Activated T-helper 17 cell treated with anti-CD3 and anti-CD28 coated beads, Interleukin-2, amount 50 U/mL, for 72 hours (primary cell): ENCODE measurements at regions not wholly inside any gene's neighbourhood (a gene's known extent, or its start where the extent isn't known, plus 50 kb on each side); places are given as distances from the start of the nearest gene placed in this dataset.

Source experiments
- ATAC-seq: fragments of 150-1000 bp; cut with Tn5 transposase; replicated peaks from 2 replicates; pipeline ENCODE4 v1.10.0; 2021; ENCODE audit warnings: mild to moderate bottlenecking, moderate library complexity
- H3K27ac Mint-ChIP-seq: one replicate; pipeline ENCODE4 v1.8.0; 2022; ENCODE audit warnings: mixed read lengths
- H3K27me3 Mint-ChIP-seq: one replicate; pipeline ENCODE4 v1.8.0; 2022; ENCODE audit warnings: mixed read lengths
- H3K36me3 Mint-ChIP-seq: one replicate; pipeline ENCODE4 v1.8.0; 2022; ENCODE audit warnings: low read depth, mild to moderate bottlenecking, mixed read lengths
- H3K4me1 Mint-ChIP-seq: one replicate; pipeline ENCODE4 v1.8.0; 2022; ENCODE audit warnings: mixed read lengths
- H3K4me3 Mint-ChIP-seq: one replicate; pipeline ENCODE4 v1.8.0; 2022; ENCODE audit warnings: mild to moderate bottlenecking, mixed read lengths
- H3K9me3 Mint-ChIP-seq: one replicate; pipeline ENCODE4 v1.8.0; 2022; ENCODE audit warnings: mixed read lengths

DNA sequence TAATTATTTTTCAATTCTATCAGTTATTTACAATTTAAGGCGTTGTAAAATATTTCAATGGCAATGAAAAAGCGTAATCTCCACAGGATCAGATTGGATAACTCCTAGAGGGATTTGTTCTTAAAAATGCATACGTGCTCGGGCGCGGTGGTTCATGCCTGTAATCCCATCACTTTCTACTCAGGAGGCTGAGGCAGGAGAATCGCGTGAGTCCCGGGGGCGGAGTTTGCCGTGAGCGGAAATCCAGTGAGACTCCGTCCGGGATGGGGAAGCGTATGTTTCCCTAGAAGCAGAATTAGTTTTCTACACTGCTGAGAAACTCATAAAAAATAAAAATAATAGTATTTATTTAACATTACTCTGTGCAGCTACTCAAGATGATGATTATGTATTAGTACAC lies 917.8 kb upstream of the PCDH20 start:
- no peak for ATAC-seq
- H3K36me3 Mint-ChIP-seq = no peaks in the 10 kb centered on the region
- no peak overlapping the region for H3K4me3 Mint-ChIP-seq
- H3K27me3 Mint-ChIP-seq = no peaks in the 10 kb centered on the region
- peaks cover 13% of the 10 kb centered on the region for H3K9me3 Mint-ChIP-seq
- no peak overlapping the region for H3K27ac Mint-ChIP-seq
- H3K4me1 Mint-ChIP-seq = no peaks in the 10 kb centered on the region

DNA sequence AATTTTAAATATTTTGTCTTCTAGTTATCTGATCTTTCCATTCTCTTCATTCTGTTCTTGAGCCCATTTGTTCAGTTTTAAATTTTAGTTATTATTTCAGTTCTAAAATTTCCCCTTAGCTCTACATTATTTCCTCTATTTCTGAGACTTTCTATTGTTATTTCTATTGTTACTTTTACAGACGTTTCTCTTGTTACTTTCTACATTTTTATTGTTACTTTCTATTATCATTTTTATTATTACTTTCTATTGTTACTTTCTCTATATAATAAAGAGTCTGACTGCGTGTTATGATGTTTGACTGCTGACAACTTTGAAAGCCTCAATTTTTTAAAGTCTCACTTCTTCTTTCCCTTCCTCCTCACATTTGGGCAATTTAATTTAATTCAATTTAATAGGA lies 915.7 kb upstream of the PCDH20 start:
- H3K36me3 Mint-ChIP-seq = no peaks in the 10 kb centered on the region
- no peak overlapping the region for H3K4me3 Mint-ChIP-seq
- no peaks in the 10 kb centered on the region for H3K27me3 Mint-ChIP-seq
- no peak for ATAC-seq
- peaks cover 18% of the 10 kb centered on the region for H3K9me3 Mint-ChIP-seq
- H3K4me1 Mint-ChIP-seq = no peaks in the 10 kb centered on the region
- H3K27ac Mint-ChIP-seq = no peak overlapping the region

DNA sequence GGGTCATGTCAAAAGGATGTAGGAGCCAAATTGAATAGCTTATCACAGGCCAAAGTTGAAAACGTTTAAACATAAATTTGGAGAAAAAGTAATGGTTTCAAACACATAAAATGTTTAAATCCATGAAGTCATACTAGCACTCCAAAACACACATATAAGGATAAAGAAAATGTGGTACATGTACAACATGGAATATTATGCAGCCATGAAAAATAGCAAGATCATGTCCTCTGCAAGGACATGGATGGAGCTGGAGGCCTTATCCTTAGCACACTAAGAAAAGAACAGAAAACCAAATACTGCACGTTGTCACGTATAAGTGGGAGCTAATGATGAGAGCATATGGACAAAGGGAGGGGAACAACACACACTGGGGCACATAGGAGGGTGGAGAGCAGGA lies 911.7 kb upstream of the PCDH20 start:
- no peaks in the 10 kb centered on the region for H3K36me3 Mint-ChIP-seq
- H3K4me1 Mint-ChIP-seq = no peaks in the 10 kb centered on the region
- ATAC-seq = no peak
- no peaks in the 10 kb centered on the region for H3K27me3 Mint-ChIP-seq
- H3K9me3 Mint-ChIP-seq = peaks cover 14% of the 10 kb centered on the region
- no peak overlapping the region for H3K4me3 Mint-ChIP-seq
- no peak overlapping the region for H3K27ac Mint-ChIP-seq

DNA sequence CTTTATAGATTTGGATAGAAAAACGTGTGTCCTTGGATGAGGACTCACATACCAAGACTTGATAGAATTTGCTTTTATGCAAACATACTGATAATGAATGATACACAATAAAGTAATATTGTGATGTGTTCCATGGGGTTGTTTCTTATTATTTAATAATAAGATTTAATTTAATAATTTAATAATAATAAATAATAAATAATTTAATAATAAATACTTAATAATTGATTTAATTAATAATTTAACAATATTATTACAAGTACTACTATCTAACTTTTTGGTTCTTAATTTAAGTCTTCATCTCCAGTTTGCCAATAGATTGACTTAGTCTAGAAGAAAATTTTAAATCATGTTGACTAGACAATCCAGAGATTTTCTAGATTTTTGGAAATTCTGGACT lies 909.2 kb upstream of the PCDH20 start:
- no peak for ATAC-seq
- Mint-ChIP-seq H3K4me3 (no peak overlapping the region), H3K27me3 (no peaks in the 10 kb centered on the region), H3K36me3 (no peaks in the 10 kb centered on the region), H3K27ac (no peak overlapping the region), H3K4me1 (no peaks in the 10 kb centered on the region), H3K9me3 (peaks cover 5% of the 10 kb centered on the region)

DNA sequence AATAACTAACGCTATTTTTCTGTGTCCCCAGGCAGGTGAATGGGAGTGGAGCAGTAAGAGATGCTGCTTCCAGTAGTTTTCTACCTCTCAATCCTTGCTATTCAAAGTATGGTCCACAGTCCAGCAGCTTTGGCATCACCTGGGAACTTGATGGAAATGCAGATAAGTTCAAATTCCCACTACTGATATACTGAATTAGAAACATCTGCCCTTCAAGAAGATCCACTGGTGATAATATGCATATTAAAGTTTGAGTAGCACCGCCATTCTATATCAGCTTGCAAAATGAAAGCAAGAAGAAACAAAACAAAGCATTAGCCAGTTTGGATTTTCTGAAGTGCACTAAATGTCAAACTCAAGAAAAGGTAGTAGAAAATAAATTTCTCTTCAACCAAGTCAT lies 906.2 kb upstream of the PCDH20 start:
- Mint-ChIP-seq H3K27ac (no peak overlapping the region), H3K4me1 (no peaks in the 10 kb centered on the region), H3K36me3 (no peaks in the 10 kb centered on the region), H3K4me3 (no peak overlapping the region), H3K9me3 (no peaks in the 10 kb centered on the region), H3K27me3 (no peaks in the 10 kb centered on the region)
- no peak for ATAC-seq

DNA sequence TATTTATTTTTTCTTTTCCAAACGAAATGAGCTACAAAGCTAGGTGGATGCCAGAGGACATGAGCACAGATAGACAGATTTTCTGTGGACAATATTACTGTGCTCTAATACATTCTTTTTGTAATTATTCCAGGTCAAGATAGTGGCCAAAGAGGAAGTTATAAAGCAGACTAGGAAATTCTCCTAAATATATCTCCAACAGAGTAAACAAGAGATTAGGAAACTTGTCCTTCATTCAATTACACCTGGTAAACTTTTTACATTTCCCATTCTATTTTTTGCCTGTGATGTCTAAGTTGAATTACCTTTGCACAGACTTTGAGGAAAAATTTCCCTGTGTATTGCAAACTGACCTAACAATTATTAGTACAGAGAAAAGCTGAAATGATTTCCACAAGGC lies 905.5 kb upstream of the PCDH20 start:
- H3K36me3 Mint-ChIP-seq = no peaks in the 10 kb centered on the region
- no peak for ATAC-seq
- H3K27me3 Mint-ChIP-seq = no peaks in the 10 kb centered on the region

DNA sequence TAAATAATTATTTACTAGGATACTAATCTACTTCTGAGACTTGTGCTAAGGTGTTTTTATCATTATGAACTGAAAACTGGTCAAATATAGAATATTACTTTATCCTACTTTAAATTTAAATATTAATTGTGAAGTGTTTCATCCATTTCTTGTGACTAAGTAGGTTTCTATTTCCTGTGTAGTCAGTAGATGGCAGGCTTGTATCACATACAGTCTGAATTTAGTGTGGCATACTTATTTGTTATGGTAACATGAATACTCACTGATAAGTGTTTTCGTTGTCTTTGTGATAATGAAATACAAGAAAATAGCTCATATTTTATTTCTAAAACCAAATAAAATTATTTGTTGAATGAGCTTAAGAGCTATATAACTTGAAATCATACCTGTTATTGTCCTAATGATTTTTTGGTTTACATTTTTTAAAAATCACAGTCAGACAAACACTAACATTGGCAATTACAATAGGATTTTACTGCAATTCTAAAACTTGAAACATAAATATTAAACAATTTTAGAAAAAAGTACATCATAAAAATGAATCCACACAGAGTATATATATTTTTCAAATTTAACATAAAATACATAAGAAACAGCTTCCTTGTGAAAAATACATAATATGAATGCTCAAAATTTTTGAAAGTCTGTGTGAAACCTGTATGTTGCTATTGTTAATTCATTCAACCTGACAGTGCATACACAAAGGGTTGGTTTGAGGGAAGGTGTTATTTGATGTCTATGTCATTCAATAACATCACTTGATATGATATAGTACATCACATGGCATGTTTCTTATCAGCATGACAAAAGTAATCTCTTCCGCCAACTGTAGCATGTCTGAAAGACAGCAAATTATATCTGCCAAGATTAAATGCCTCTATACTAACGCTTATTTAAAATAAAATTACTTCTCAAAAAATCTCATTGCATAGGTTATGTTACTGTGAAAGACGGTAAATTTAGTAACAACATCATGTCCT lies 904.8 kb upstream of the PCDH20 start:
- no peak overlapping the region for H3K27ac Mint-ChIP-seq
- no peak overlapping the region for H3K4me3 Mint-ChIP-seq
- no peaks in the 10 kb centered on the region for H3K9me3 Mint-ChIP-seq
- no peaks in the 10 kb centered on the region for H3K4me1 Mint-ChIP-seq
- no peaks in the 10 kb centered on the region for H3K36me3 Mint-ChIP-seq
- ATAC-seq = no peak
- no peaks in the 10 kb centered on the region for H3K27me3 Mint-ChIP-seq

More for the DNA sequence above, 905.5 kb upstream of the PCDH20 start:
- Mint-ChIP-seq H3K4me1 (no peaks in the 10 kb centered on the region), H3K4me3 (no peak overlapping the region), H3K27ac (no peak overlapping the region), H3K9me3 (no peaks in the 10 kb centered on the region)

DNA sequence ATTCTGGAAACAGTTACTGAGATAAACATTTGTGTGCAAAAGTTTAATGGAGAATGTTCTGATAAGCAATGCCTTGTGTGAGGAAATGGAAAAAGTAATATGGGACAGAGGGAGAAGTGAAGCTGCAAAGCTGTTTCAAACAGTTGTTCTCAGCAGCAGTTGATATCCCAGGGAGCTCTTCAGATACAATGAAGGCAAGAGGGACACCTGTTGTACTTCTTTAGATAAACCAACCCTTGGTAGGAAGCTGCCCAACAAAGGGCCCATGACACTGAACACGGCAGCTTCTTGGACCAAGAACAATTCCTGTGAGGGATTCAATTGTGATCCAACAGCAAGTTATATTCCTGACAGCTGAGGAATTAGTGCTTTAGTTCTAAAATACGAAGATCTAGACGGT lies 894.3 kb upstream of the PCDH20 start:
- Mint-ChIP-seq H3K36me3 (no peaks in the 10 kb centered on the region), H3K27ac (no peak overlapping the region), H3K9me3 (peaks cover 8% of the 10 kb centered on the region), H3K4me1 (no peaks in the 10 kb centered on the region), H3K4me3 (no peak overlapping the region), H3K27me3 (no peaks in the 10 kb centered on the region)
- no peak for ATAC-seq

DNA sequence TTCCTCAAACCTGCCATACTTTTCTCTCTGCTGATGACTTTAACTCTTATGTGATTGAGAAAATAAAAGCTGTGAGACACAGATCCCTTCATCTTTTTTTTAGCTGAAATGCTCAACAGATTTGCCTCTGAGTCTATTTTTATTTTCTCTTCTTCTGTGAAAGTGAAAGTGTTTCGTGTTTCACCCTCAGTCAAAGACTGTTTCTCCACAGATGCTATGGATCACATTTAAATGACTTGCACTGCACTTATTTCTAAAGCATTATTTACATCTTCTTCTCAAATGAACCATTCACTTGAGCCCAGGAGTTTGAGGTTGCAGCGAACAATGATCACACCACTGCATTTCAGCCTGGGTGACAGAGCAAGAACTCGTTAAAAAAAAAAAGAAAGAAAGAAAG lies 890.1 kb upstream of the PCDH20 start:
- no peaks in the 10 kb centered on the region for H3K36me3 Mint-ChIP-seq
- no peaks in the 10 kb centered on the region for H3K27me3 Mint-ChIP-seq
- H3K4me3 Mint-ChIP-seq = no peak overlapping the region
- no peak for ATAC-seq
- peaks cover 4% of the 10 kb centered on the region for H3K9me3 Mint-ChIP-seq
- H3K27ac Mint-ChIP-seq = no peak overlapping the region
- no peaks in the 10 kb centered on the region for H3K4me1 Mint-ChIP-seq

DNA sequence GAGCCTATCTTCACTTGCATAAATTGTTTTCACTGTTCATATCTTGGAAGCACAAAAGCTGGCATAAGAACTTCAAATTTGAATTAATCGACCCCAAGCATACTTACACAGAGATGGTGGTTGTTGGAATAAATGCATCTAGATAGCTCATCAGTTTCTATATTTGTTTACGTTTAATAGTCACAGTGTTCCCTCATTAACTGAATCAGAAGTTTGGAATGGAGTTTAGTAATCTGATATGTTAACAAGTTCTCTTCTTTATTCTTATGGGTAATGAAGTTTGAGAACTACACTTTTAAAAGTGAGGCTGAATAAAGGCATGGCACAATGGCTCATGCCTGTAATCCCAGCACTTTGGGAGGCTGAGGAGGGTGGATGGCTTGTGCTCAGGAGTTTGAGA lies 886.7 kb upstream of the PCDH20 start:
- H3K9me3 Mint-ChIP-seq = peaks cover 4% of the 10 kb centered on the region

DNA sequence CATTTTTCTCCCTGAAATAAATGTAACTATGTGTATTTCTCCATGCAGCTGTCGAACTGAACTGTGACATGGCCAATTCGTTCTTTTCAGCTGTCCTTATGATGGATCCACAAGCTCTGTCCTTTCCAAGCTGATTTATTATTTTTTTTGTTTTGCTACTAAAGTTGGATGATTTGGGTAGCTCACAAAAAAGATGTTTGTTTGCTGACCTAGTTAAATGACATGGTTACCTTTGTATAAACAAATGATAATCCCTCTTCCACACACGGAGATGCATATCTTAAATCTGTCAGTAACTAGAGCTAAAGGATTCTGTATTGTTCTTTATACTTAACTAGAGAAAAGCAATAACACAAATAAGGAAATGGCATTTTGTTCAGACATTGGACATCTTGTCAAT lies 884.3 kb upstream of the PCDH20 start:
- Mint-ChIP-seq H3K36me3 (no peaks in the 10 kb centered on the region), H3K4me3 (no peak overlapping the region), H3K9me3 (no peaks in the 10 kb centered on the region), H3K27me3 (no peaks in the 10 kb centered on the region), H3K27ac (no peak overlapping the region), H3K4me1 (no peaks in the 10 kb centered on the region)
- ATAC-seq = no peak

More for the DNA sequence above, 886.7 kb upstream of the PCDH20 start:
- Mint-ChIP-seq H3K4me1 (no peaks in the 10 kb centered on the region), H3K4me3 (no peak overlapping the region), H3K36me3 (no peaks in the 10 kb centered on the region), H3K27me3 (no peaks in the 10 kb centered on the region), H3K27ac (no peak overlapping the region)
- ATAC-seq = no peak

DNA sequence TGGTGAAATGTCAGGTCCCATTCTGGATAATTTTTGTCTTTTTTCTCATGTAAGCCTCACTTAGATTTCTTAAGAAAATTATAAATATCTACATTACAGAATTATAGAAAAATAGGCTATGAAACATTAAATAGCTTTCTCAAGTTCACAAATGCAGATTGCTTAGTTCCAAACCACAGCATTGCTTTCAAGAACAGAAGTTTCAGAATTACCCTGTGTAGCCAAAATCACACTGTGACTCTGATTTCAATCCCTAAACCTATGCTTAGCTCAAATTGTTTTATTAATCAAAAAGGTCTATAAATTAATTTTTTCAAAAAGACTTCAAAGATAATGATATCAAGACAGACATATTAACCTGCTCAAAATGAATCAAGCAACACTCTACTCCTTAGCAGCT lies 881.2 kb upstream of the PCDH20 start:
- Mint-ChIP-seq H3K36me3 (no peaks in the 10 kb centered on the region), H3K4me3 (no peak overlapping the region), H3K27ac (no peak overlapping the region), H3K4me1 (no peaks in the 10 kb centered on the region), H3K27me3 (no peaks in the 10 kb centered on the region), H3K9me3 (peaks cover 3% of the 10 kb centered on the region)
- no peak for ATAC-seq

DNA sequence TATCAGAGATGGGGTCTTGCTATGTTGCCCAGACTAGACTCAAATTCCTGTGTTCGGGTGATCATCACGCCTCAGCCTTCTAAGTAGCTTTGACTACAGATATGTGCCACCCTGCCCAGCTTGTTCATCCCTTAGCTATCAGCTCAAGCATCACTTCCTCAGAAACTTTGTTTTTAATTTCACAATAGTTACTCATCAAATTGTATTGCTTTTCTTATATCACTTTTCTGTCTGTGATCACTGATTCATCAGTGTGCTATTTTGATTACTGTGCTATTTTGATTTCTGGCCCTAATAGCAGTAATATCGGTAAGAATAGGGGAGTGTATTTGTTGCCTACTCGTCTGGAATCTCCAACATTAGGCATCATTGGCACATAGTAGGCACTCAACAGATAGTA lies 878.6 kb upstream of the PCDH20 start:
- peaks cover 7% of the 10 kb centered on the region for H3K9me3 Mint-ChIP-seq
- no peaks in the 10 kb centered on the region for H3K36me3 Mint-ChIP-seq
- H3K4me3 Mint-ChIP-seq = no peak overlapping the region
- no peak for ATAC-seq
- H3K27ac Mint-ChIP-seq = no peak overlapping the region
- H3K27me3 Mint-ChIP-seq = no peaks in the 10 kb centered on the region
- no peaks in the 10 kb centered on the region for H3K4me1 Mint-ChIP-seq

DNA sequence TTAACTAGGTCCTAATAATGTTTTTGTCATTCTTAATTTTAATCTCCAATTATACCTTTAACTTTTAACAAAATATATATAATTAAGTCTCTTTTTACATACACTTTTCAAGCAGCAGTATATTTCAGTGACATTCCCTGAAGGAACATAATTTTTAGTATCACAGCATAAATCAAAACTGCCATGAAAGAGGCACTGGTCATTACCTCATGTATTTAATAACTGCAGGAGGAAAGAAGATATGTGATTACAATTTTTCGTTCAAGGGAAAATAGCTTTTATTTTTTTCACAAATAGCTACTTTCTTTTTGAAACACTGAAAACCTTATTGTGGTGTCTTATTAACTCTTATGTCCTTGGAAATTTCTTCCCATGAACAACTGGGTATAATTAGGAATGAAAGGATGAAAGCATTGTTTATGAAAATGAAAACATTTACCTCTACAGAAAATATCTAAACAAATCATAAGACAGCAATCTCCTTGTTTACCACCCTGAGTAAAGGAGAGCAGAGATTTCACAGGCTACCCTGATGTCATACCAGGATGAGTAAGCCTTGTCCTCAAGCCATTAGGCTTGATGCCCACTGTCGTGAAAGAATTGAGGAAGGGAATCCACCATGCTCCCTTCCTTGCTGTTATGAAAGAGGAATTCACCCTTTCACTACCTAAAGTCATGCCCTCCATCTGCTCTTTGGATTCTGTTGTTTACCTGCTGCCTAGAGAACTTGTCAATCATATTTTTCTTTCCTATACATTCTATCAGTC lies 877.2 kb upstream of the PCDH20 start:
- no peak for ATAC-seq

DNA sequence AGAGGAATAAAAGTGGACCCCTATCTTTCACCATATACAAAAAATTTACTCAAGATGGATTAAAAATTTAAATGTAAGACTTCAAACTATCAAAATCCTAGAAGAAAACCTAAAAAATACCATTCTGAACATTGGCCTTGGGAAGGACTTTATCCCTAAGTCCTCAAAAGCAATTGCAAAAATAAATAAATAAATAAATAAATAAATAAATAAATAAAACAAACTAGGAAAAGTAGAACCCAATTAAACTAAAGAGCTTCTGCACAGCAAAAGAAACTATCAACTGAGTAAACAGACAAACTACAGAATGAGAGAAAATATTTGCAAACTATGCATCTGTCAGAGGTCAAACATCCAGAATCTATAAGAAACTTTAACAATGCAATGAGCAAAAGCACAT lies 874.9 kb upstream of the PCDH20 start:
- Mint-ChIP-seq H3K4me1 (no peaks in the 10 kb centered on the region), H3K36me3 (no peaks in the 10 kb centered on the region), H3K27me3 (no peaks in the 10 kb centered on the region), H3K27ac (no peak overlapping the region), H3K4me3 (no peak overlapping the region), H3K9me3 (peaks cover 10% of the 10 kb centered on the region)
- no peak for ATAC-seq

More for the DNA sequence above, 877.2 kb upstream of the PCDH20 start:
- Mint-ChIP-seq H3K27ac (no peak overlapping the region), H3K4me3 (no peak overlapping the region), H3K9me3 (peaks cover 8% of the 10 kb centered on the region), H3K36me3 (no peaks in the 10 kb centered on the region), H3K27me3 (no peaks in the 10 kb centered on the region), H3K4me1 (no peaks in the 10 kb centered on the region)
